Dedifferentiated amniotic fluid mesenchymal stem cell (primary cell): ENCODE measurements at regions not wholly inside any gene's neighbourhood (a gene's known extent, or its start where the extent isn't known, plus 50 kb on each side); places are given as distances from the start of the nearest gene placed in this dataset.
A peak's percentile ranks its signal among the peaks of the same experiment; 100 is the strongest.
"Not testable (repeated sequence)": the region's sequence is repeated elsewhere in the genome, so short reads cannot be mapped to it uniquely, and the experiment has no call there.

Source experiments
- DNase-seq: peaks from one replicate; pipeline ENCODE4 v3.0.0-alpha.2; 2016; ENCODE audit errors: extremely low spot score

DNA sequence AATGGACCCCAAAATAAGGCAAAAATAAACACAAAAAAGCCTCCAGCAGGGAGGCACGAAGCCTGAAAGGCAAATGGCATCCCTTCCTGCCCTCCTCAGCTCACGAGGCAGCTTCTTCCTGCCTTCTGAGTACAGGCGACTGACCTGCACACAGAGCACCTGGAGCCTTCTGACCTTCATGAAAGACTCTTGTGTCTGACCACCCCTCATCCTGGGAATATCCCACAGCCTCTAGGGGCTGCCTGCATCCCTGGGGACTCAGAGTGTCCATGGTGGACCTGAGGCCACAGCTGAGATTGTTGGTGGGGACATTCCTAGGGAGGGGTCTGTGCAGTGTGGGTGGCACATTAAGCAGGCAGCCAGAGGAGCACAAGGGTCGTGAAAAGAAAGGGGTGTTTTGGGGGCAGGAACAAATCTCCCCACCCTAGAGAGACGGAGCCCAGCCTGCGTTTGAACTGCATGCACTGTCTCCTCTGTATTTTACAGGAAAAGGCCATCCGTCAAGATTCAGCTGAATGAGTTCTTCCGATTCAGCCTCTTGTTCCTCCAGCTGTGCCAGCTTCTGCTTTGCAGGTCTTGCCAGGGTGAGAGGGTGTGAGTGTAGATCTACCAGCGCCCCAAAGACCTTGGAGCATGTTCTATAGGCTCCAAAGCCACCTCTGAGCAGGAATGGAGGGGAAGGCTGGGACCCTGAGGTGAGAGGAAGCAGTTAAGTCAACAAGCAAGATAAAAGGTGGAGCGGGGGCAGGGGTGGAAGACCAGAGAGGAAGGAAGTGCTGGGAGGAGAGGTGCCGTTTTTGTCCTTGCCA, 80.4 kb upstream of the MEF2A start:
- no peak for DNase-seq

DNA sequence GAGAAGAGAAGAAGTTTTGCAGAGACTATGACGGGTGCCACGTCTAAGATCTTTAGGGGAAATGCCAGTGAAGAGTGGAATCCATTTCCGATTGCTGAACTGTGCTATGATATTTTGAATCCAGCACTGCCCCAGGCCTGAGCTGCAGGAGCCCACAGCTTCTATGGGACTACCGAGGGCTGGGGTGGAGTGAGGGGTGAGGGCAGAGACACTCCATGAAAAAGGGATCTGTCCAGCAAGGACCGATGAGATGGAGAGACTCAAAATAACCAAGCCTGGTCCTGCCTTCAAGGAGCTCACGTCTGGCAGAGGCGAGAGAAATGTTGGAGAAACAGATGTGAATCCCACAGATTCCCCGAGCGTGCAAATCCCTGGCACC, 79.8 kb upstream of the MEF2A start:
- DNase-seq: no peak

DNA sequence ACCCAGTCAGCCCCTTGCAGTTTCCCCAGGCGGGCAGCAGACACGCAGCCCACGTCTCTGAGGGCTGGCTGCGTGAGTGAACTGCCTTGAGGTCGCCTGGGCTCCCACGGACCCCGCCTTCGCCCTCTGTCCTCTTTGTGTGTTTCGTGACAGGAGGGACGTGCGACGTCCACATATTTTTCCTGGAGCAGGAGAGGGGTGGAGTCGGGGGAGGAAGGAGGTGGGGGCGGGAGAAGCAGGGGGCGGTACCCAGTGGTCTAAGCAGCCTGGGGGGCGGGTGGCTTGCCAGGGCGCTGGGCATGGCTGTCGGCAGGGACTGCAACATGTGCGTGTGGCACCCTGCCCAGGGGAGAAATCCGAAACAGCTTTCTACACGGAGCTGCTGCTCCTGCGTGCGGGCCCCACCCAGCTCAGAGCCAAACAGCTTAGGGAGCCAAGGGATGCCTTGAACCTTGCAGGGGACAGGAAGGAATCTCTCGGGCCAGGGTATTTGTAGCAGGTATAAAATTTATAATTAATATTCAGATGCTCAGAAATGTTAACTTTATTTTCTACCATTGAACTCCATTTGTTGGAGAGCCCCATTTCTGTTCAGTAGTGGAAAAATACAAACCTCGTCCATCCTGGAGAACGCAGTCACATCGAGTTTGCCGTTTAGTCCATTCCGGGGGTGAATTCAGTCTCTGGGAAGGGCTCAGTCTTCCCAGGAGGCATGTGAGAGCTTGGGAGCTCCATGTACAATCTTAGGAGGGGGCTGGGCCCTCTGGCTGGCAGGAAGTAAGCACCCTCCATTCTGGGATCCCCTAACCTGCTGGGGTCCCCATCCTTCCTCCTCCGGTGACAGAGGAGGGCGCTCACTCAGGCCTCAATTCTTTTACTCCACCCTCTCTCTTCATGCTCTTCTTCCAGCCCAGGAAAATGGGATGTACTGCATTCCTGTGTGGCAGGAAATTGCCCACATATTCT, 79.1 kb upstream of the MEF2A start:
- peak; percentile 96 for DNase-seq

DNA sequence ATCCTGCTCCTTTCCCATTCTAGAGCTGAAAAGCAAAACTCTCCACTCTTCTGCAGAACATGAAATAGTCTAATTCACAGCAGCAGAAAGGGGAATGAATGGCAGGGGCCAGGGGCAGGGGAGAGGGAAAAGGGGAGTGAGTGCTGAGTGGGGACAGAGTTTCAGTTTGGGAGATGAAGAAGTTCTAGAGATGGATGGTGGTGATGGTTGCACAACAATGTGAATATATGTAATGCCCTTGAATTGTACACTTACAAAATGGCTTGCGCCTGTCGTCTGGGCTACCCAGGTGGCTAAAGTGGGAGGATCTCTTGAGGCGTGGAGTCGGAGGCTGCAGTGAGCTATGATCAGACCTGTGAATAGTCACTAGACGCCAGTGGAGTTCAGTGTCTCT, 78.5 kb upstream of the MEF2A start:
- no peak for DNase-seq

DNA sequence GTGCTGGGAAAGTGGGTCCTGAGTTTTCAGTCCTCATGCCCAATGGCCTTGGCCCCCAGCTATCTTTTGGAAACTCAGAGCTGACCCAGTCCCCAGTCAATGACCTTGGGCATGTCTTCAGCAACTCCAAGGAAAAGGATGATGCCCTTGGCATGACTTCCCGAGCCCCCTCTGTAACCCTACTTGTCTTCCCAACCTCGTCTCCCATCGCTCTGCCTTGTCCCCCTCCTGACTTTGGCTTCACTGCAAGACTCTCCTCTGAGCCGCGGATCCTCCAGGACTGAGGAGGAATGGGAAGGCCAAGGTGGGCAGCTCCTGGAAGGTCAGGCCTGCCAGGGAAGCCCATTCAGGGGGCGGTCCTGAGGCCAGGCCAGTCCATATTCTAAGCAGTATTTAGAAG, 73.5 kb upstream of the MEF2A start:
- DNase-seq: no peak

DNA sequence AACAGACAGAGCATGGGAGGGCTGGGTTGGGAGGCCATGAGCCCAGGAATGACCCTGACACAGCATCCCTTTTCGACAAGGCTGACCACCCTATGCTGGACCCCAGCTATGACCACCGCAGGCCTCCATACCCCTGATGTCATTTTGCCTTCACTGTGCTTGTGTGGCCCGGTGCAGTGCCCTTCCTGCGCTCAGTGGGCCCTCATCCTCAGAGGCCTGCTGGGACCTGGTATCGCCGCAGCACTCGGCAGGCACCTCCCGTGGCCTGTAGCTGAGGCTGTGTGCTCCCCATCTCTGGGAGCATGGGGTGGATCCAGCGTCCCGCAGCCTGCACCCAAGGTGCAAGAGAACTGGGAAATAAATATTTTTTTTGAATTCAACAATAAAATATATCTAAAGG, 73.1 kb upstream of the MEF2A start:
- no peak for DNase-seq

DNA sequence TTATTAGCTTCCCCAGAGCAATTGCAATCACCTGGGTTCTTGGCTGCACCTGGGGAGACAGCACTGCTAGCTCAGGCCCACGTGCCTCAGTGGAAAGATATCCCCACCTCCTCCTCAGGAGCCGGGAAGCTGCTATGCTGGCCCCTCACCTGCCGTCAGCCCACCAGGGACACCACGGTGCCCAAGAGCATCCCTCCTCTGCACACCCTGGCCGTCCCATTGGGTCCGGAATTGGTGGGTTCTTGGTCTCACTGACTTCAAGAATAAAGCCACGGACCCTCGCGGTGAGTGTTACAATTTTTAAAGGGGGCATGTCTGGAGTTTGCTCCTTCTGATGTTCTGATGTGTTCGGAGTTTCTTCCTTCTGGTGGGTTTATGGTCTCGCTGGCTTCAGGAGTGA, 72.3 kb upstream of the MEF2A start:
- no peak for DNase-seq

DNA sequence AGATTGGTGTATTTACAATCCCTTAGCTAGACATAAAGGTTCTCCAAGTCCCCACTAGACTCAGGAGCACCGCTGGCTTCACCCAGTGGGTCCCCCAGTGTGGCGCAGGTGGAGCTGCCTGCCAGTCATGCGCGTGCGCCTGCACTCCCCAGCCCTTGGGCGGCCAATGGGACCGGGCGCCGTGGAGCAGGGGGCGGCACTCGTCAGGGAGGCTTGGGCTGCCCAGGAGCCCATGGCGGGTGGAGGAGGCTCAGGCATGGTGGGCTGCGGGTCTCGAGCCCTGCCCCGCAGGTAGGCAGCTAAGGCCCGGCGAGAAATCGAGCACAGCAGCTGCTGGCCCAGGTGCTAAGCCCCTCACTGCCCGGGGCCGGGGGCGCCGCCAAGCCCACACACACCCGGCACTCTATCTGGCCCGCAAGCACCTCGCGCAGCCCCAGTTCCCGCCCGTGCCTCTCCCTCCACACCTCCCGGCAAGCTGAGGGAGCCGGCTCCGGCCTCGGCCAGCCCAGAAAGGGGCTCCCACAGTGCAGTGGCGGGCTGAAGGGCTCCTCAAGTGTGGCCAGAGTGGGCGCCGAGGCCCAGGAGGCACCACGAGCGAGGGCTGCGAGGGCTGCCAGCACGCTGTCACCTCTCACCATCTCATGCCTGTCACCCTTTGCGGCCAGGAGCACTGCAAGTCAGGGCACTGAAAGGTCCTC, 71.1 kb upstream of the MEF2A start:
- not testable (repeated sequence) for DNase-seq

DNA sequence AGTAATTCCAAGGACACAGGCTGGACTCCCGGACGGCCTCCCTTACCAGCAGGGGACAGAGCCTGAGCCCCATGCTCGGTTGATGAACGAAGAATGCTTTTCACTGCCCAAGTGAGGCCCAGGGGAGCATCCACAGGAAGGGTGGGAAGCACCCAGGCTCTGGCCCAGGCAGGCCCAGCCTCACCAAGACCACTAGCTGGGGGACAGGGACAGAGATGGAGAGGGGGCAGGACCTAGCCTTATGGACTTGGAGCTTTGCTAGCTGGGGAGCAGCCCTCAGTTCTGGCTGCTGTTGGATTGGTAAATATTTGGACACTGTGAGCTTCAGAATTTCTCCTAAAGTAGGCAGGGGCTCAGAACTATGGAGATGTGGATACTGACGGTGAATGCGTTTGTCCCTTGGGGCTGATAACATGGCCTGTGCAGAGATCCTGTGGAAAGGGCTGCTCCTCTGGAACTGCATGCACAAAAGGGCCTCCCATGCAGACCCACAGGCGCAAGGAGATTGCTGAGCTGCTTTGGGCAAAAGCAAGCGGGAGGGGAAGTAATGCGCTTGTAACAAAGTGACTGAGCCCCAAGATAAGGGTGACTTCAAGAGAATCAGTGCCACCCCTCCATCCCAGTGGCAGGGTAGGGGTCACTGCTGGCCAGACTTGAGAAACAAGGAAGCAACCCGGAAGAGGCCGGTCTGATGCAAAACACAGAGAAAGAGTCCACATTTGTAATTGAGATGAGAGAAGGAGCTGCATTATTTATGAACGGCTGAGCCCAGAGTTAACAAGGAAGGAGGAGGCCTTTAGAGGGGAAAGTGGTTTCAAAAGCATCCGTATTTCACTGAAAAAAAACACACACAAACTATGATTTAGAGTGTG, 70.1 kb upstream of the MEF2A start:
- no peak for DNase-seq

DNA sequence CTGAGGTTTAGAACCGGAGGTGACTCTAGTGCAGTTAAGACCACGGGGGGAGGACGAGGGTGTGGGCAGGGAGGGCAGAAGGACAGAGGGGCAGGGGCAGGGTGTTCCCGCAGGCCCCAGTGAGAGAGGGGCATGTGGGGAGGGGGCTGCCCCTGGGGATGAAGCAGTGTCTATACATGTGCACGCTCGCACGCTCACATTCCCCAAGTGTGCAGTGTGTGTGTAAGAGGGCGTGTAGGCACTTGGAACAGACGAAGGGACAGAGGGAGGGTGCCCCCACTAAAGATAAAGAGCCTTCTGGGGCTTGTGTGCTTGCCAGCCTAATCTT, 69.5 kb upstream of the MEF2A start:
- DNase-seq: no peak

DNA sequence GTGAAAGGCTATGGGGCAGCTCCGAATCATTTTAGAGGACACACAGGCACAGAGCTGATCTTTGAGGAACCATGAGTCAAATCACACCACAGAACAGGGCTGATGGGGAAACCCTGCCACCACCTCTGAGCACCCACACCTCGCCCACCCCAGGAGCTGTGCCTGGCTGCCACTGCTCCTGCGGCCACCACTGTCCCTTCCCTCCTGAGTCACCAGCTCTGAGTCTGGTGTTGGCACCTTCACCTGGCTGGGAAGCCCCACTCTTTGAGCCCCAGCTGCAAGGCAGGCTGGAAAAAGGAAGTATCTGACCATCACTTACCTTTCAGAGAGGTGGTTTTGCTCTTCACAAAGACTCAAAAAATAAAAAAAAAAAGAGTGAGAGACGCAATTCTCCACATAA, 63.6 kb upstream of the MEF2A start:
- DNase-seq: no peak

DNA sequence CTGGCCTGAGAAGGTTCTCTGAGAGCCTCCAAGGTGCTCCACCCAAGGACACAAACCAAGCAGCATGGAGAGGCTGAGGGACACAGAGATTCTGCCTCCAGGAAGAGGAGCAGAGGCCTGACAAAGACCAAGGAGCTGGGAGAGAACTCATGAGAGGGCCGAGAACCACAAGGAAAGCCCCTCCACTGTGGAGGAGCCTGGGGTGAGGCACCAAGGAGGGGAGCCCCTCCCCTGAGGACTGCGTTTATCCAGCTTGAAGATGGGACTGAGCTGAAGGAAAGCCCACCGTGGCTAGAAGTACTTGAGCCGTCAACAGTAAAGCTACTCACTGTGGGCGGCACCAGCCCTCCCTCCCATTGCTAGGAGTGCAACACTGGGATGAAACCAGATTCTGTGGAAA, 63.1 kb upstream of the MEF2A start:
- no peak for DNase-seq

DNA sequence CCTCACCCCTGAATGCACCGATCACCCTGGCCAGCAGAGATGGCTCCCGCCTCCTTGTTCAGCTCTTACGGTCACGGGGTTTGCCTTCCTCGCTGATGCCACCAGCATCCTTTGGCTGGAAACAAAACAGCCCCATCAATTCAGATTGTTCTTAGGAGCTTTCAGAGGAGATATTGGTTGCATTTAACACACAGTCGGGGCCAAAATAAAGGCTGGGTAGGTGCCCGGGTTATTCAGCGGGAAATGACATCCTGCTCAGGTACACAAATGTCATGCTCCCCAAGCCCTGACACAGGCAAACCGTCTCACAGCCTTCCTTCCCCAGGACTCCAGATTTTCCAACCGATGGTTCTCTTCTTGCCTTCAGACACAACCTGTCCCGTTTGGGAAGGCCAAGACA, 62.4 kb upstream of the MEF2A start:
- DNase-seq: no peak

DNA sequence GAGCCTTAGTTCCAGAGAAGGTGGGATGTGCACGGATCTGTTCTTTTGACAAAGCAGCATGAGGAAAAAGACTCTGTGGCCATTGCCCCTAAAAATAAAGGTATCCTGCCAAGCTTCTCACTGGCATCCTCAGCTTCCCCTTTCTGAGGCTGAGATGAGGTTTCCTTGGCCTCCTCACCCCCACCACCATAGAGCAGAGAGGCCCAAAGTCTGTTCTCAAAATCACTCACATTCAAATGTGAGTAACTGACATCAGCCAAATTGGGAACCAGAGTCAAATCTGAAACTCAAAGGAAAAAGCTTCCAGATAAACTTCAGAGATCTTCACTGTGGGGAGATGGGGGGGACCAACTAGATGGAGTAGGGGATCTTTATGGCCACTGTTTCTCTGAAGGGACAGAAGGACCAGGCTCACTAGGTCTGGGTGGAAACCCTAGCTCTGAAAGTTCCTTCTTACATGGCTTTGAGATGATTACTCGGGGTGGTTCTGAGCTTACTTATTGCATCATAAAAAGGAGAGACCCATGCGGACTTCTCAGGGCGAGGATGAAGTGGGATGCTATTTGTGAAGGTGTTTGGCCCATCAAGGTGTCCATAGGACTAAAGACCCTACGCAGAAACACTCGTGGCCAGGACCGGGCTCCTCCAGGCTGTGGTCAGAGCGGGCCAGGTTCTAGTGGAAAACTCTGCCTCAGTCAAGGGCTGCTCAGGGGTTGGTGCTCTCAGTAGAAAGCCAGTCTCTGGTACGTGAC, 61.5 kb upstream of the MEF2A start:
- no peak for DNase-seq

DNA sequence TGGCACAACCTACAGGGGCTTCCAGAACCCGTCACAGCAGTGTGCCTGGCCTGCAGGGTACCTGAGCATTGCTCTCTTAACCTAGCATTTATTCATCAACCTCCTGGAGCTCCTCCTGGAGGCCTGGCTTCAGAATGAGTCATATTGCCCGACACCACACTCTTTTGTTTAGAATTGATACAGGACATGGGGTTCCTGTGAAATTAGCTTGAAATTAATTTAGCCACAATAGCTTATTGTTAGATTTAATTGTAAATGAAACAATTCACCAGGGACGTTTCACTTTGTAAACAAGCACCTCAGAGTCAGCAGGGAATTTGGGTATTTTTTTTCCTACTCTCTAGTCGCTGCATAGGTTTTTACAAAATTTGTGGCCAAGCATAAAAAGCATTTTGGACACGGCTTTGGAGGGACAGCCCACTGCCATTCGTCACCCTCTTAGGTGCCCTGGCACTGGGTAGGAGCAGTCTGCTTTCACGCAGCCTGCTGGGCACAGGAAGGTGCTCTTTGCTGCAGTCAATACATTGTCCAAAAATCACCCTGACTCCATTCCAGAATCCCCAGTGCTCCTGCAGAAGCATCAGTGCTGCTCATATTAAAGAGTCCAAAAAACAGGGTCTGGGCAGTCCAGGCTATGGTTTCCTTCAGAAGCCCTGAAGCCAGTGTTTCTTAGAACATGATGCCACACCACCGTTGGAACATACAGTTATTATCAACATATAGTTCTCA, 60.8 kb upstream of the MEF2A start:
- DNase-seq: no peak

DNA sequence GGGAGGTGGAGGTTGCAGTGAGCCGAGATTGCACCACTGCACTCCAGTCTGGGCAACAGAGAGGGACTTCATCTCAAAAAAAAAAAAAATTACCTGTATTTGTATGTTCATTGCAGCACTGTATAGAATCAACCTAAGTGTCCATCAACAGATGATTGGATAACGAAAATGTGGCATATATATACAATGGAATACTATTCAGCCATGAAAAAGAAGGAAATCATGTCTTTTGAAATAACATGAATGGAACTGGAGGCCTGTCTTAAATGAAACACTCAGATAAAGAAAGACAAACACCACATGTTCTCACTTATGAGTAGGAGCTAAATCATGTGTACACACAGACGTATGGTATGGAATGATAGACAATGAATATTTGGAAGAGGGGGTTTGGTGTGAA, 59.4 kb upstream of the MEF2A start:
- no peak for DNase-seq

DNA sequence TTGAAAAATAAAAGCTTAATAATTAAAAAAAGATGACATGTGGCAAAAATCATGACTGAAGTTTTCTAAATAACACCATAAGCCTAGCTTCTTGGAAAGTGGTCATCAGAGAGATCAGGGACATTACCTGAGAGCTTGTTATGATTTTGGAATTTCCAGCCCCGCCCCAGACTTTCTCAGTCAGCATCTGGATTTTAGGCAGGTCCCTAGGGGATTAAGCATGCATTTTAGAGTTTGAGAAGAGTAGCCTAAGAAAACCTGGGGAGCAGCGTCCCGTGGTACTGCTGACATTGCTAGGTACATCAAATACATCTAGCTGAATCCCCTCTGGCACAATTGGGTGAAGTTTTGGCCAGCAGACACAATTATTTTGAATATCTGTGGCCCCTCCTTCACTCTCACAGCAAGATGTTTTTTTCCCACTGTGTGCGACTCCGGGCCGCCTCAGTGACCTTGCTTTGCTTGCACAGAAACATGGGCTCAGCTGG, 58.7 kb upstream of the MEF2A start:
- no peak for DNase-seq

DNA sequence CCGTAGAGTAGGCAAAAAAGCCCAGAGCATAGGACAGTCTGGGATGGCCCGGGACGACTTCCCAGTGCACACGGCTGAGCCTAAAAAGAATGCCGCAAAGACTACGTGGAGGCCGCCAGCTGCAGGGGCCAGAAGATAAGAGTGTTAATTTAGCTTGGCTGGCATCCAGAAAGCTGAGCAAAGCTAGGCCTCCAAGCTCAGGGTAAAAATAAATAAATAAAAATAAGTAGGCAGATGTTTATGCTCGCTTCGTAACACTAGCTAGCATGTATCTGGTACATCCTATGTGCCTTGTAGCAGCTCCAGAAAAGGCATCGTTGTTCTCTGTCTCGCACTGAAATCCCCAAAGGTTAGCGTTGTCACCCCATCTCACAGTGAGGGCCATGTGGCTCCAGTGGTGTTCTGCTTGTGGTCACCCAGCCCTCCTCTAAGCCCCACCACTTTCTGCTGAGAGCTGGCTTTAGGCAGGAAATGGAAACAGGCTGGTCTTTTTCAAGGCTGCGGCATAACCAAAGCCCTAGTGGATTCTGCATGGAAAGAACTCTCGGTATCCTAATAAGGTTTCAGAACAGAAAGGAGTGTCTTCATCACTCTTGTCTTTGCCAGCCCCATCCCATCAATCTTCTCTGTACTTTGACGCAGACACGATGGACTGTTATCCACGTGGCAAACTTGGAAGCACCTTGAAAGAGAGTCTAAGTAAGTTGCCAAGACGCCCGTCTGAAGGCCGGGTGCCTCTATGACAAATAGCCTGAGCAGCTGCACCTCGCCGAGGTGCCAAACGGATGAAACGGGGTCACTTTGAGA, 58.1 kb upstream of the MEF2A start:
- no peak for DNase-seq

DNA sequence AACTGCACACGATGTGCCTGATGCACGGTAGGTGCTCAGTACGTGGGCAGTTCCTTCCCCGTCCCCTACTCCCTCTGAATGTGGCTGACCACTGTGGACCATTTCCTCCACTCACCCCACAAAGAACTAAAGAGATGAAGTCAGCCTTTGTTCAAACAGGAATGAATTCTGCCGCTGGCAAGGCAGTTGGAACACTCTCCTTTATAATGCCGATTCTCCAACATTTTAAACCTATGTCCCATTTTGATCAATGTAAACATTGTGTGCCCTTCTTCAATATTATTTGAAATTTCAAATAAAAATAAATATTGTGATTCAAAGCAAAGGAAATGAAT, 57.5 kb upstream of the MEF2A start:
- DNase-seq: no peak
